OCI-LY7 (cell line): ENCODE measurements at regions not wholly inside any gene's neighbourhood (a gene's known extent, or its start where the extent isn't known, plus 50 kb on each side); places are given as distances from the start of the nearest gene placed in this dataset.

Experiments used
- CTCF ChIP-seq: fragments of 200-600 bp; sonication (generic); conservative IDR thresholded peaks from 2 replicates; pipeline ENCODE4 v1.5.1; 2014; ENCODE audit warnings: mild to moderate bottlenecking, antibody characterized with exemption, low read length, moderate library complexity, mixed read lengths
- EZH2phosphoT487 ChIP-seq: fragments of 200-600 bp; sonication (generic); IDR thresholded peaks from 2 replicates; pipeline ENCODE4 v1.6.1; 2018; ENCODE audit warnings: low read depth, borderline replicate concordance, mild to moderate bottlenecking, mixed run types, antibody characterized with exemption, low read length, moderate library complexity, mixed read lengths

DNA sequence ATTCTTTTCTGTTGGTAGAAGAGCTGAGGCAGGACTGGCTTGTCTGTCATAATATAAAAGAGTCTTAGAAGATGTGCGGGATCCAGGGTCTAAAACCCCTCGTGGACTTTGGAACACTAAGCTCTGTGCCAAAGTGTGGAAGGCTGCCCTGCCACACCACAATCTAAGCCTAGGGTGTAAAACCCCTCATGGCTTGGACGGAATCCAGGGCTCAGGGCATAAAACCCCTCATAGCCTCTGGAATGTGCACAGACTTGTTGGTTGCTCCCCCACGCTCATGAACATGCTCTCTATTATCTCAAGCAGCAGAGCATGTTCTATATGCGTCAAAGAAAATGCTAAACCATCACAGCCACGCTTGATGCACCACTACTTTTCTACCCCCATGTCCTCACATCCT lies 483.6 kb downstream of the GABRG1 start:
- TF ChIP-seq CTCF = no peak
- no peak for TF ChIP-seq EZH2phosphoT487
